ENCODE measurements at regions not wholly inside any gene's neighbourhood (a gene's known extent, or its start where the extent isn't known, plus 50 kb on each side); places are given as distances from the start of the nearest gene placed in this dataset.
"Not testable (repeated sequence)": the region's sequence is repeated elsewhere in the genome, so short reads cannot be mapped to it uniquely, and the experiment has no call there.

GRCh38 chr2:185417688-185418087 is 320.9 kb upstream of the FSIP2 start:
- no peak overlapping the region for H2BK120ac ChIP-seq (ENCODE audit: low read depth, low read length, poor library complexity, severe bottlenecking)
- Mint-ChIP-seq H3K27me3 (ENCODE audit: low read depth) (no peaks in the 10 kb centered on the region), H3K36me3 (ENCODE audit: insufficient read depth in 1 of 3, low read depth in 3 of 3) (peaks cover 0 to 5% (median 4%) of the 10 kb centered on the region in 3 experiments; a peak in 3 of 7 replicates), H3K4me3 (no peak overlapping the region), H3K4me1 (no peaks in the 10 kb centered on the region), H3K27ac (no peak overlapping the region), H3K9me3 (peaks cover 6 to 7% of the 10 kb centered on the region in 2 experiments; a peak in 3 of 5 replicates)
- H3K23me2 ChIP-seq (ENCODE audit: insufficient read length, low read depth, low read length, poor library complexity, severe bottlenecking) = no peaks in the 10 kb centered on the region
- H4K91ac ChIP-seq (ENCODE audit: insufficient read length, low read depth, low read length) = no peak overlapping the region
- no peaks in the 10 kb centered on the region for H3K79me2 ChIP-seq (ENCODE audit: insufficient read depth, low read length)
- H2BK5ac ChIP-seq (ENCODE audit: insufficient read length, low read length) = no peak overlapping the region
- no peak overlapping the region for H3K4ac ChIP-seq (ENCODE audit: low read depth, low read length)
- no peaks in the 10 kb centered on the region for H3K27me3 ChIP-seq (ENCODE audit: insufficient read depth, low read length)
- no peak overlapping the region for H2AK5ac ChIP-seq (ENCODE audit: insufficient read length, low read length)
- H3K9me3 ChIP-seq (ENCODE audit: control insufficient read depth, low read depth, low read length) = no peaks in the 10 kb centered on the region
- no peak overlapping the region for H3K18ac ChIP-seq (ENCODE audit: insufficient read length, low read depth, low read length)
- H3K56ac ChIP-seq (ENCODE audit: insufficient read length, low read depth, low read length) = no peak overlapping the region
- no peak overlapping the region for H2BK12ac ChIP-seq (ENCODE audit: insufficient read length, low read depth, low read length)
- H4K8ac ChIP-seq (replicated peaks; ENCODE audit: insufficient read length, low read depth, low read length) = no peak overlapping the region
- no peaks in the 10 kb centered on the region for H4K20me1 ChIP-seq (ENCODE audit: control insufficient read depth, insufficient read depth, insufficient read length)
- H3K9ac ChIP-seq (ENCODE audit: extremely low read depth, insufficient read length, low read length) = no peak overlapping the region
- no peaks in the 10 kb centered on the region for H3K4me1 ChIP-seq (ENCODE audit: insufficient read depth, low read length)
- no peak overlapping the region for H3K4me2 ChIP-seq (ENCODE audit: insufficient read depth, insufficient read length, low read length)
- H3T11ph ChIP-seq (ENCODE audit: low read length) = no peak overlapping the region
- no peak overlapping the region for H2AFZ ChIP-seq (ENCODE audit: low read length)
- no peak overlapping the region for H2BK15ac ChIP-seq (ENCODE audit: low read depth, low read length)
- H3K23ac ChIP-seq (ENCODE audit: insufficient read length, low read depth, low read length) = no peak overlapping the region
- no peak for DNase-seq
- H3K79me1 ChIP-seq (ENCODE audit: insufficient read depth, low read depth, low read length, poor library complexity, severe bottlenecking) = no peaks in the 10 kb centered on the region
- H3K27ac ChIP-seq (ENCODE audit: insufficient read length, low read depth, low read length) = no peak overlapping the region
- H4K5ac ChIP-seq (ENCODE audit: insufficient read length, low read depth, low read length) = no peak overlapping the region
- no peak overlapping the region for H3K14ac ChIP-seq (ENCODE audit: insufficient read depth, low read length)
- no peak for TF ChIP-seq CTCF (conservative IDR thresholded peaks at IDR 0.05)
- no peak overlapping the region for H2BK20ac ChIP-seq (ENCODE audit: low read depth, low read length, poor library complexity, severe bottlenecking)

DNA sequence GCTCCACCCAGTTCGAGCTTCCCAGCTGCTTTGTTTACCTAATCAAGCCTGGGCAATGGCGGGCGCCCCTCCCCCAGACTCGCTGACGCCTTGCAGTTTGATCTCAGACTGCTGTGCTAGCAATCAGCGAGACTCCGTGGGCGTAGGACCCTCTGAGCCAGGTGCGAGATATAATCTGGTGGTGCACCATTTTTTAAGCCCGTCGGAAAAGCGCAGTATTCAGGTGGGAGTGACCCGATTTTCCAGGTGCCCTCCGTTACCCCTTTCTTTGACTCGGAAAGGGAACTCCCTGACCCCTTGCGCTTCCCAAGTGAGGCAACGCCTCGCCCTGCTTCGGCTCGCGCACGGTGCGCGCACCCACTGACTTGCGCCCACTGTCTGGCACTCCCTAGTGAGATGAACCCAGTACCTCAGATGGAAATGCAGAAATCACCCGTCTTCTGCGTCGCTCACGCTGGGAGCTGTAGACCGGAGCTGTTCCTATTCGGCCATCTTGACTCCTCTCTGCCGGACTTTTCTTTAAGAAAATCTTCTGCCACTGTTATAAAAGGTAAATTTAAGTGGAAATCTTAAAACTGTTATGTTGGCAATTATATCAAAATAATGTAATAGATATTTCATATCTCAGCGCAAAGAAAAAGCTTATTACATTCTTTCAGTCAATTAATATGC is 313.5 kb upstream of the FSIP2 start:
- H3T11ph ChIP-seq (ENCODE audit: low read length); H3K4me1 ChIP-seq (ENCODE audit: insufficient read depth, low read length); H3K23me2 ChIP-seq (ENCODE audit: insufficient read length, low read depth, low read length, poor library complexity, severe bottlenecking); H2AFZ ChIP-seq (ENCODE audit: low read length); H3K79me1 ChIP-seq (ENCODE audit: insufficient read depth, low read depth, low read length, poor library complexity, severe bottlenecking); H3K14ac ChIP-seq (ENCODE audit: insufficient read depth, low read length); H2BK12ac ChIP-seq (ENCODE audit: insufficient read length, low read depth, low read length); H3K27me3 ChIP-seq (ENCODE audit: insufficient read depth, low read length); H4K8ac ChIP-seq (replicated peaks; ENCODE audit: insufficient read length, low read depth, low read length); H2BK15ac ChIP-seq (ENCODE audit: low read depth, low read length); H3K27me3 Mint-ChIP-seq (ENCODE audit: low read depth); H2BK120ac ChIP-seq (ENCODE audit: low read depth, low read length, poor library complexity, severe bottlenecking); H2AK5ac ChIP-seq (ENCODE audit: insufficient read length, low read length); H3K36me3 Mint-ChIP-seq (ENCODE audit: insufficient read depth in 1 of 3, low read depth in 3 of 3); H3K9me3 Mint-ChIP-seq; H4K5ac ChIP-seq (ENCODE audit: insufficient read length, low read depth, low read length); H3K4me2 ChIP-seq (ENCODE audit: insufficient read depth, insufficient read length, low read length); H3K79me2 ChIP-seq (ENCODE audit: insufficient read depth, low read length); H3K4ac ChIP-seq (ENCODE audit: low read depth, low read length); H2BK5ac ChIP-seq (ENCODE audit: insufficient read length, low read length); H3K23ac ChIP-seq (ENCODE audit: insufficient read length, low read depth, low read length); H3K9me3 ChIP-seq (ENCODE audit: control insufficient read depth, low read depth, low read length); H3K56ac ChIP-seq (ENCODE audit: insufficient read length, low read depth, low read length); H4K20me1 ChIP-seq (ENCODE audit: control insufficient read depth, insufficient read depth, insufficient read length); H4K91ac ChIP-seq (ENCODE audit: insufficient read length, low read depth, low read length); H2BK20ac ChIP-seq (ENCODE audit: low read depth, low read length, poor library complexity, severe bottlenecking): not testable (repeated sequence)
- peak; percentile 38 for DNase-seq
- no CpG with 5 or more reads among the region's 33 CpGs for WGBS (ENCODE audit: extremely low coverage, insufficient read length, low lambda C conversion rate)
- H3K4me3 Mint-ChIP-seq = peak overlapping the region; percentile 86 to 88
- H3K18ac ChIP-seq (ENCODE audit: insufficient read length, low read depth, low read length) = peak overlapping the region; percentile 64
- H3K4me1 Mint-ChIP-seq = peaks cover 15 to 25% of the 10 kb centered on the region in 2 experiments
- peak overlapping the region; percentile 76 for H3K9ac ChIP-seq (ENCODE audit: extremely low read depth, insufficient read length, low read length)
- peak overlapping the region; percentile 41 for H3K27ac ChIP-seq (ENCODE audit: insufficient read length, low read depth, low read length)
- H3K27ac Mint-ChIP-seq = peak overlapping the region; percentile 94 to 98 (median 98)

Measured in H9 (cell line).